A549 (cell line): ENCODE measurements at regions not wholly inside any gene's neighbourhood (a gene's known extent, or its start where the extent isn't known, plus 50 kb on each side); places are given as distances from the start of the nearest gene placed in this dataset.

Source experiments
- HOXB5 ChIP-seq: fragments of 250-450 bp; sonication (Bioruptor Pico); IDR thresholded peaks from 2 replicates; pipeline ENCODE4 v1.5.0; 2020; ENCODE audit warnings: mild to moderate bottlenecking, moderate library complexity
- NPAS2 ChIP-seq: fragments of 250-450 bp; sonication (Bioruptor Pico); IDR thresholded peaks from 2 replicates; pipeline ENCODE4 v1.8.0; 2022; ENCODE audit warnings: mild to moderate bottlenecking, moderate library complexity, borderline replicate concordance
- TF ChIP-seq, protein P1 (sequence below): fragments of >200 bp; sonication (Bioruptor Twin); formaldehyde crosslinking; IDR thresholded peaks from 3 replicates; pipeline ENCODE4 v1.5.1; 2016

DNA sequence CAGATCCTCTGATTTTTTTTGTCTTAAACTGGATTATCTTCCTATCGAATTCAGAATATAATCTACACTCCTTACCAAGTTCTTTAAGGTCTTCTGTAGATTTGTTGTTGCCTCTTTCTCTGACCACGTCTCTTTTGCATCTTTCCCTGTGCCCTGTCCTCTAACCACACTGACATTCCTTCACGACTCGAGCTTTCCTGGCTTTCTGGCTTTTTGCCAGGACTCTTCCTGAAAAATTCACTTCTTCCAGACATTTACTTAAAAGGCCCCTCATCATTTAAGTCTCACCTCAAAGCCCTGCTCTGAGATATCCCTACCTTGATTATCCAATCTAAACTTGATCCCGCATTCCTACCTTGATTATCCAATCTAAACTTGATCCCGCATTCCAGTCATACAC, 422.3 kb upstream of the DCN start:
- TF ChIP-seq, protein P1, sequence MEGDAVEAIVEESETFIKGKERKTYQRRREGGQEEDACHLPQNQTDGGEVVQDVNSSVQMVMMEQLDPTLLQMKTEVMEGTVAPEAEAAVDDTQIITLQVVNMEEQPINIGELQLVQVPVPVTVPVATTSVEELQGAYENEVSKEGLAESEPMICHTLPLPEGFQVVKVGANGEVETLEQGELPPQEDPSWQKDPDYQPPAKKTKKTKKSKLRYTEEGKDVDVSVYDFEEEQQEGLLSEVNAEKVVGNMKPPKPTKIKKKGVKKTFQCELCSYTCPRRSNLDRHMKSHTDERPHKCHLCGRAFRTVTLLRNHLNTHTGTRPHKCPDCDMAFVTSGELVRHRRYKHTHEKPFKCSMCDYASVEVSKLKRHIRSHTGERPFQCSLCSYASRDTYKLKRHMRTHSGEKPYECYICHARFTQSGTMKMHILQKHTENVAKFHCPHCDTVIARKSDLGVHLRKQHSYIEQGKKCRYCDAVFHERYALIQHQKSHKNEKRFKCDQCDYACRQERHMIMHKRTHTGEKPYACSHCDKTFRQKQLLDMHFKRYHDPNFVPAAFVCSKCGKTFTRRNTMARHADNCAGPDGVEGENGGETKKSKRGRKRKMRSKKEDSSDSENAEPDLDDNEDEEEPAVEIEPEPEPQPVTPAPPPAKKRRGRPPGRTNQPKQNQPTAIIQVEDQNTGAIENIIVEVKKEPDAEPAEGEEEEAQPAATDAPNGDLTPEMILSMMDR, result no peak
- TF ChIP-seq NPAS2 (CRISPR knock-in tag) (no peak), HOXB5 (CRISPR knock-in tag) (no peak)
